HG03575 (cell line): ENCODE measurements at regions not wholly inside any gene's neighbourhood (a gene's known extent, or its start where the extent isn't known, plus 50 kb on each side); places are given as distances from the start of the nearest gene placed in this dataset.
"Not testable (repeated sequence)": the region's sequence is repeated elsewhere in the genome, so short reads cannot be mapped to it uniquely, and the experiment has no call there.

Experiments used
- ATAC-seq: cut with Tn5 transposase; IDR thresholded peaks from one replicate; pipeline ENCODE4 v1.9.1; 2021; ENCODE audit not compliant: unreplicated experiment, insufficient number of reproducible peaks, low FRiP score; ENCODE audit errors: extremely low read depth

DNA sequence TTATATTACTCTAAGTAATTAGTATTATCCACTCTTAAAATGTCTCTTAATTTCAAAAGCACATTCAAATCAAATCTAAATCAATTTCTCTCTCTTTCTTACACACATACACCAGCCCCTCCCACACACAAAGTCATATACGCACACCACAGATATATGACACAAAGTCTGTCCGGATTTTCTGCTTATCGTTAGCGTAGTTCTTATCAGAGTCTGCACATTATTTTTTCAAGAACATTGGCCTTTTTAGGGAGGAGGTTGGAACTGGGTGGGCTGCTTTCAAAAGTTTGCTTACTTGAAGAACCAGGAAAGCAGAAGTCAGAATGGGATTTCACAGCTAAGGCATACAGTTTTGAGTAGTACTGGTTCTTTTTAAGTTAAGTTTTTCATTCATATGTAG lies 387.6 kb upstream of the CHRM2 start:
- ATAC-seq: no peak

DNA sequence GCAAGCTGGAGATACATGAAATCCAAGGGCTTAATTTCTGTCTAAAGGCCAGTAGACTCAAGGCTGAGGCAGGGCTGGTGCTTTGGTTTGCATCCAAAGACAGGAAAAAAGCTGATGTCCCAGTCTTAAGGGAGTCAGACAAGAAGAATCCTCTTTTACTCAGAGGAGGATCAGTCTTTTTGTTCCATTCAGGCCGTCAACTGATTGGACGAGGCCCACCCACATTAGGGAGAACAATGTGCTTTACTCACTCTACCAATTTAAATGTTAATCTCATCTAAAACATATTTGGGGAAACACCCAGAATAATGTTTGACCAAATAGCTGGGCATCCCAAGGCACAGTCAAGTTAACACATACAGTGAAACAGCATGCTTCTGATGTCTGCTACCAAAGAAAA lies 388.5 kb upstream of the CHRM2 start:
- ATAC-seq: no peak

GRCh38 chr7:136470179-136470578 lies 398.3 kb upstream of the CHRM2 start:
- ATAC-seq: no peak

GRCh38 chr7:136452949-136453348 lies 415.5 kb upstream of the CHRM2 start:
- ATAC-seq: no peak

- no peak for ATAC-seq
These were observed 421.7 kb upstream of the CHRM2 start for GRCh38 chr7:136446751-136447150.

DNA sequence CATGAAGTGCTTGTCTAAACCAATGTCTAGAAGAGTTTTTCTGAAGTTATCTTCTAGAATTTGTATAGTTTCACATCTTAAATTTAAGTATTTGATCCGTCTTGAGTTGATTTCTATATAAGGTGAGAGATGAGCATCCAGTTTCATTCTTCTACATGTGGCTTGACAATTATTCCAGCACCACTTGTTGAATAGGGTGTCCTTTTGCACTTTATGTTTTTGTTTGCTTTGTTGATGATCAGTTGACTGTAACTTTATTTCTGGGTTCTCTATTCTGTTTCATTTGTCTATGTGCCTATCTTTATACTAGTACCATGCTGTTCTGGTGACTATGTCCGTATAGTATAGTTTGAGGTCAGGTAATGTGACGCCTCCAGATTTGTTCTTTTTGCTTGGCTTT lies 426.6 kb upstream of the CHRM2 start:
- ATAC-seq: no peak

GRCh38 chr7:136431736-136432135 lies 436.7 kb upstream of the CHRM2 start:
- not testable (repeated sequence) for ATAC-seq

DNA sequence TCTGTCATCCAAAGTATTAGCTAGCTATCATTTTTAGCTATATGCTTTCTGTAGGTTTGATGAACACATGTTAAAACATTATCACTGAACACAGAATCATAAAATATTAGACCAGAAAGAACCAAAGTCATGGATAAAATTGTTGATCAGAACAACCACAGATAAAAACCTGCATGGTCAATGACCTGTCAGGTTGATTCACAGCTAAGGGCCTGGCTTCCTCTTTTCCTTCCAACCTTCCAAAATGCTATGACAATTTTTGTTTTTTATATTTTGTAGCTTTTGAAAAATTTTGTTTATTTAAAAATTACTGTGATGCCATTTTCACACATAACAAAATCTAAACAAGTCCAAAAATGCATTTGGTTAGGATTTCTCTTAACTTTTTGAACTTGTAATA lies 444.4 kb upstream of the CHRM2 start:
- ATAC-seq: no peak

GRCh38 chr7:136419740-136420139 lies 442.6 kb upstream of the MTPN start:
- ATAC-seq: not testable (repeated sequence)

GRCh38 chr7:136412952-136413351 lies 435.8 kb upstream of the MTPN start:
- no peak for ATAC-seq

GRCh38 chr7:136405931-136406777 lies 429.0 kb upstream of the MTPN start:
- no peak for ATAC-seq

DNA sequence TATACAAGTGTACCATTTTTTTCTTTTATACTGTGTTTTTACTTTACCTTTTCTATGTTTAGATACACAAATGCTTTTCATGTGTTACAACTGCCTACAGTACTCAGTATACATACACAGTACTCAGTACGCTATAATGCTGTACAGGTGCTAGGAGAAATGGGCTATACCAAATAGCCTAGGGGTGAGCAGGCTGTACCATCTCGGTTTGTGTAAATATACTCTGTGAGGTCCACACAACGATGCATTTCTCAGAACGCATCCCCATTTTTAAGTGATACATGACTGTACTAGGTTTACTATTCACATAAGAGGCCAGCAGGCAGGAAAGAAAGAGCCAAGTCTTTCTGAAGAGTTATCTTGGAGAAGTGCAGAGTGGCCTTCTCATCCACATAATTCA lies 426.4 kb upstream of the MTPN start:
- ATAC-seq: no peak

- no peak for ATAC-seq
These were observed 423.7 kb upstream of the MTPN start for GRCh38 chr7:136400877-136401276.

DNA sequence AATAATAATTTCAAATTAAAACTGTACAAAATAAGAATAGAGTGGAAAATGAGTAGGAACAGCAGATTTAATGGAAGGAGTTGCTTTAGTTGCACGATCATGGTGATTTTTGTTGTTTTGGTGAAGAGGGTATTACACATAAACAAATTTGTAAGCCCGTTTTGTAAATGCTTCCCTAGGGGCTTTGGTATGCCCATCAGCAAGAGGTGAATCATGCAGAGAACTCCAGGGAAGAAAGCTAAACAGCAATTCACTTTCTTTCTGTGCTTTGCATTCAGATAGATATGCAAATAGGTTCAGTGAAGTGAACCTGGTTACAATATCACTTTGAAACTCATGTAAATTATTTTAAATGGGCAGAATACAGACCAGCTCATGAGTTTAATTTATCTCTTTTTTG lies 422.2 kb upstream of the MTPN start:
- no peak for ATAC-seq

DNA sequence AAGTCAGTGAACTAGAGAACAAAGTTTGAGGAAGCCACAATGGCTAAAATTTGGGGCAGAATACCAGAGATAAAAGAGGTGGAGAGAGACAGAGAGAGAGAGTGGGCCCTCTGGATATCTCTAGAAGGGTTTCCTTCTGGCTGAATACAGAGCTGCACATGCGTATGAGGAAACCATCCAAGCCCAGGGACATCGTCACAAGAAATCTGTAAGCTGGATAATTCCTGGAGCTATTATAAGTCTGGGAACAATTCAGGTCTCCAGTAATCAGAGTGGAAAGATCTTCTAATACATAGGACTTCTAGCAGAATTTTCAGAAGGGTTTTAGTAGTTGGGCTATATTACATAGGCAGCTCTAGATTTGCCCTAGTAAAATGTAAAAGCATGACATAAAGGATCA lies 415.7 kb upstream of the MTPN start:
- ATAC-seq: no peak

DNA sequence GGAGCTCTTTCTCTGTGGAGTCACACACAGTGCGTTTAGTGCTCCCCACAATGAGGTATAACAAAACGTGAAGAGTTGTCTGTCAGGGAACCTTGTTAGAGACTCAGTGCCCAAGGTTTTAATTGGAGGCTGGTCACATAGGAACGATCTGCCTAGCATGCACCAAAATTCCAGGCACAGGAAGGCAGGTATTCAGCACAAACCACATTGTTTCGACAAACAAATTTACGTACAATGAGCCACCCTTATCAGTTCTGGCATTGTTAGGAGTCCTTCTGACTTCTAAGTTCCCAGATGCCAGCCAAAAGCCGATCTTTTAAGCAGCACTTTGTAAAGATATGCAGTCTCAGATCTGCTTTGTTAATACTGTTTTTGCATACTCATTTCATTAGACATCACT lies 414.2 kb upstream of the MTPN start:
- no peak for ATAC-seq

GRCh38 chr7:136389933-136390332 lies 412.8 kb upstream of the MTPN start:
- no peak for ATAC-seq

DNA sequence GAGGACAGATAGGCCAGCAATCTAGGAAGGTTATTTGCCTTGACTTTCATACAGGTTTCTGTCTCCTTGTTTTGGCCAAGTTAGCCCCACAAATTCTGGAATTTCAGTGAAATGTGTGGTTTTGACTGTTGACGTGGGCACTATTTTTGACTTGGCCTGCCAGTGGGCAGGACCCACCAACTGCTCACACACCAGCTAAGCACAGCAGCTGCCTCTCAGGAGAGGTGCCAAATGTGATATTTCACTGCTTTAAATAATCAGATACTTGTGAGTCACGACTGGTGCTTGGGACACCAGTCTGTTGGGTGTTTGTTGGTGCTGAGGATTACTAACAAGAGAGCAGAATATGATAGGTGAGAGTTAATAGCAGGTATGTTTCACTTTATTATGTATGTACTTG lies 409.7 kb upstream of the MTPN start:
- no peak for ATAC-seq

DNA sequence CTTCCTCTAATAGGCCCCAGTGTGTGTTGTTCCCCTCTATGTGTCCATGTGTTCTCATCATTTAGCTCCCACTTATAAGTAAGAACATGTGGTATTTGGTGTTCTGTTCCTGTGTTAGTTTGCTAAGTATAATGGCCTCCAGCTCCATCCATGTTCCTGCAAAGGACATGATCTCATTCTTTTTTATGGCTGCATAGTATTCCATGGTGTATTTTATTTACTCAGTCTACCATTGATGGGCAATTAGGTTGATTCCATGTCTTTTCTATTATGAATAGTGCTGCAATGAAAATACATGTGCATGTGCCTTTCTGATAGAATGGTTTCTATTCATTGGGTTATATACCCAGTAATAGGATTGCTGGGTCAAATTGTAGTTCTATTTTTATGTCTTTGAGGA lies 394.2 kb upstream of the MTPN start:
- not testable (repeated sequence) for ATAC-seq

- ATAC-seq: no peak
These were observed 393.0 kb upstream of the MTPN start for GRCh38 chr7:136370137-136370536.

DNA sequence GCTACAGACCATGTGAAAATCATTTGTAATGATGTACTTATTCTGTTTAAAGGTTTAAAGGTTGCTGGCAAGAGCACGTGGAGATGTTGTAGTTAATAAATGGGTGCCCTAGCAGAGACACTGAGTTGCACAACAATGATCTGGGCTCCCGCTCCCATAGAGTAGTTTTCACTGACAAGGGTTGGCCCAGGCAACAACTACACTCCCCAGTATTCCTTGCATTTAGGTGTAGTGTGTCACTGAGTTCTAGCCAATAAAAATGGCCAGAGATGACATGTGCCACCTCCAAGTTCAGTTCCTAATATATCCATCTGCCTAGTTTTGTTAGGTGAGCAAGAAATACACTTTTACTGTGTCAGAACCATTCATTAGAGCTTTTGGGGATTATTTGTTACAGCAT lies 392.1 kb upstream of the MTPN start:
- ATAC-seq: no peak
